ENCODE measurements at regions not wholly inside any gene's neighbourhood (a gene's known extent, or its start where the extent isn't known, plus 50 kb on each side); places are given as distances from the start of the nearest gene placed in this dataset.
A peak's percentile ranks its signal among the peaks of the same experiment; 100 is the strongest.

DNA sequence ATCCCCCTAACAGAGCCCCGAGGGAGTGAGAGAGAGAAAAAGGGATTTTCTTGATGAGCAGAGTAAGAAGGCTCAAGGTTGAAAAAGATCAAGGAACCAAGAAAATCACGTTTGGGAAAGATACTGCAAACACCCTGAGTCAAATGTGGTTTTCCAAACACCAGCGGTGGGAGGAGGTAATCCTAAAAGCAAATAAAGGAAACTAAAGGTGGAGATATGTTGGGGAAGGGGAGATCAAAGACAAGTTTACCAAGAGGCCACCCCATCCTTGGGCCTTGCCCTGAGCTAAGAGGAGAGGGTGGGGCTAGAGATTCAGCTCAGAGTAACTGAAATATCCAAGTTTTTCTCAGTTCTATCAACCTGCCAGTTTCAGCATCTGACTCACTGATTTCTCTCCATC is 332.3 kb downstream of the ETAA1 start:
- Mint-ChIP-seq H3K27me3 (ENCODE audit: insufficient read depth, low read depth, poor library complexity) (no peaks in the 10 kb centered on the region), H3K4me3 (no peak overlapping the region)
- no peaks in the 10 kb centered on the region for H3K27me3 ChIP-seq (ENCODE audit: insufficient read depth)

DNA sequence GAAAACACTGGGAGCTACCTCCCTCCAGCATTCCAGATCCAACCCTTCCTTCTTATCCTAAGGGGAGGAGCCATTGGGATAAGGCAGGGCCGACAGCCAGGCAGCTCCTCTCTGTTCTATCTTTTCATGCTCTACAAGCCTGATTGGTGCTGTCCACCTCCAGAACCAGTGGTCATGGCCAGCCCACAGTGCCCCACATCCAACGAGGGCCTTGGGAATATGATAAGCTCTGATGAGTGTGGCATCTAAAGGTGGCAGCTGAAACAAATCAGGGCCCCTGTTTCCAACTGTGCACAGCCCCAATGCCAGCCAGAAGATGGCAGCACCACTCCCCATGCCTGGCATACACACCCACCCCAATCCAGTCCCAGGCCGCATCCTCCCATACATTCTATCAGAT is 329.3 kb downstream of the C1D start:
- Histone ChIP-seq H3K36me3 (ENCODE audit: insufficient read depth) (no peaks in the 10 kb centered on the region), H3K4me1 (ENCODE audit: insufficient read depth) (no peaks in the 10 kb centered on the region), H3K79me2 (replicated peaks; ENCODE audit: insufficient read depth) (no peaks in the 10 kb centered on the region), H3K27me3 (ENCODE audit: insufficient read depth) (no peaks in the 10 kb centered on the region), H3K4me3 (no peak overlapping the region), H3F3A (replicated peaks; ENCODE audit: low read depth) (no peaks in the 10 kb centered on the region), H3K4me2 (no peak overlapping the region), H2AFZ (no peak overlapping the region; the same call in 1 of the 2 replicates), H3K27ac (ENCODE audit: low read depth) (no peak overlapping the region), H3K9me2 (ENCODE audit: insufficient read depth) (peaks cover 4% of the 10 kb centered on the region), H4K20me1 (replicated peaks; ENCODE audit: insufficient read depth) (no peaks in the 10 kb centered on the region)
- no peak overlapping the region for H3K27ac Mint-ChIP-seq
- H3K4me3 Mint-ChIP-seq, result no peak overlapping the region
- peak; percentile 99 for ATAC-seq
- H3K4me1 Mint-ChIP-seq, result no peaks in the 10 kb centered on the region; the same call in 2 of the 3 replicates
- peak; percentile 66 for DNase-seq (ENCODE audit: low spot score)
- H3K9me3 Mint-ChIP-seq, result peaks cover 2% of the 10 kb centered on the region; the same call in 1 of the 3 replicates
- TF ChIP-seq ZNF331 (CRISPR knock-in tag; IDR thresholded peaks at IDR 0.05; ENCODE audit: low read depth), result no peak
- TF ChIP-seq, protein P1, sequence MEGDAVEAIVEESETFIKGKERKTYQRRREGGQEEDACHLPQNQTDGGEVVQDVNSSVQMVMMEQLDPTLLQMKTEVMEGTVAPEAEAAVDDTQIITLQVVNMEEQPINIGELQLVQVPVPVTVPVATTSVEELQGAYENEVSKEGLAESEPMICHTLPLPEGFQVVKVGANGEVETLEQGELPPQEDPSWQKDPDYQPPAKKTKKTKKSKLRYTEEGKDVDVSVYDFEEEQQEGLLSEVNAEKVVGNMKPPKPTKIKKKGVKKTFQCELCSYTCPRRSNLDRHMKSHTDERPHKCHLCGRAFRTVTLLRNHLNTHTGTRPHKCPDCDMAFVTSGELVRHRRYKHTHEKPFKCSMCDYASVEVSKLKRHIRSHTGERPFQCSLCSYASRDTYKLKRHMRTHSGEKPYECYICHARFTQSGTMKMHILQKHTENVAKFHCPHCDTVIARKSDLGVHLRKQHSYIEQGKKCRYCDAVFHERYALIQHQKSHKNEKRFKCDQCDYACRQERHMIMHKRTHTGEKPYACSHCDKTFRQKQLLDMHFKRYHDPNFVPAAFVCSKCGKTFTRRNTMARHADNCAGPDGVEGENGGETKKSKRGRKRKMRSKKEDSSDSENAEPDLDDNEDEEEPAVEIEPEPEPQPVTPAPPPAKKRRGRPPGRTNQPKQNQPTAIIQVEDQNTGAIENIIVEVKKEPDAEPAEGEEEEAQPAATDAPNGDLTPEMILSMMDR (conservative IDR thresholded peaks at IDR 0.05; ENCODE audit: low read depth in 2 of 2), result peak; percentile 57 to 83
- no peaks in the 10 kb centered on the region for H3K36me3 Mint-ChIP-seq (ENCODE audit: low read depth)
- no peaks in the 10 kb centered on the region for H3K27me3 Mint-ChIP-seq (ENCODE audit: insufficient read depth, low read depth, poor library complexity)

More for the DNA sequence above, 332.3 kb downstream of the ETAA1 start:
- H3K79me2 ChIP-seq (replicated peaks; ENCODE audit: insufficient read depth), result no peaks in the 10 kb centered on the region
- H3K27ac ChIP-seq (ENCODE audit: low read depth), result no peak overlapping the region
- H3K4me1 Mint-ChIP-seq, result no peaks in the 10 kb centered on the region; the same call in 2 of the 3 replicates
- H3K9me3 Mint-ChIP-seq, result no peaks in the 10 kb centered on the region
- H3K4me3 ChIP-seq, result no peak overlapping the region
- no peak overlapping the region for H3K4me2 ChIP-seq
- no peak for TF ChIP-seq CREB1 (CRISPR knock-in tag; IDR thresholded peaks at IDR 0.05; ENCODE audit: low read depth)
- TF ChIP-seq EZH2 (IDR thresholded peaks at IDR 0.05; ENCODE audit: low read depth, unreplicated experiment), result no peak
- TF ChIP-seq, protein P1 (conservative IDR thresholded peaks at IDR 0.05; ENCODE audit: low read depth in 2 of 2), result no peak
- no peak for ATAC-seq
- H3K36me3 Mint-ChIP-seq (ENCODE audit: low read depth), result no peaks in the 10 kb centered on the region
- H3K9me2 ChIP-seq (ENCODE audit: insufficient read depth), result no peaks in the 10 kb centered on the region
- no peaks in the 10 kb centered on the region for H4K20me1 ChIP-seq (replicated peaks; ENCODE audit: insufficient read depth)
- H3K4me1 ChIP-seq (ENCODE audit: insufficient read depth), result no peaks in the 10 kb centered on the region
- H3F3A ChIP-seq (replicated peaks; ENCODE audit: low read depth), result no peaks in the 10 kb centered on the region
- no peaks in the 10 kb centered on the region for H3K36me3 ChIP-seq (ENCODE audit: insufficient read depth)
- no peak overlapping the region for H3K27ac Mint-ChIP-seq
- no peak for DNase-seq (ENCODE audit: low spot score)
- no peak overlapping the region for H2AFZ ChIP-seq

DNA sequence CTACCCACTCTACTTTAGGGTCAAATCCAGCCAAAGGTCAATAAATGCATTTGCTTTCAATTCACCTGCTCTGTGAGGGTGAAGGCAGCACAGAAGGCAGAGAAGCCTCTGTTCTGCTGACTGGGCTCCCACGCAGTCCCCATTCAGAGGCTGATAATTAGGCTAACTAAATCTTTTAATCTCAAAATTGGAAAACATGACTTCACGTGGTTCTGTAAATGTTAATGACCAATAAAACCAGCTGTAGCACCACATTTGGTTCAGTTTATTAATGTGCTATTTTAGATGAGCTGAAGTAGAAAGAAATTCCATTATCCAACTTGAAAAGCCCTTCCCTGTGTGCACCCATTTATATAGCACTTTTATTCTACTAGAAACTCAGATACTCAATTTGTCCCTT is 310.6 kb downstream of the C1D start:
- H3K79me2 ChIP-seq (replicated peaks; ENCODE audit: insufficient read depth), result no peaks in the 10 kb centered on the region
- no peaks in the 10 kb centered on the region for H3K9me2 ChIP-seq (ENCODE audit: insufficient read depth)
- no peaks in the 10 kb centered on the region for H3K36me3 Mint-ChIP-seq (ENCODE audit: low read depth)
- no peaks in the 10 kb centered on the region for H3K4me1 ChIP-seq (ENCODE audit: insufficient read depth)
- no peaks in the 10 kb centered on the region for H3F3A ChIP-seq (replicated peaks; ENCODE audit: low read depth)
- no peak overlapping the region for H2AFZ ChIP-seq
- no peaks in the 10 kb centered on the region for H3K36me3 ChIP-seq (ENCODE audit: insufficient read depth)
- no peak overlapping the region for H3K27ac ChIP-seq (ENCODE audit: low read depth)
- DNase-seq (ENCODE audit: low spot score), result no peak
- no peaks in the 10 kb centered on the region; the same call in 2 of the 3 replicates for H3K4me1 Mint-ChIP-seq
- no peaks in the 10 kb centered on the region for H3K27me3 Mint-ChIP-seq (ENCODE audit: insufficient read depth, low read depth, poor library complexity)
- H3K4me3 ChIP-seq, result no peak overlapping the region
- H3K9me3 Mint-ChIP-seq, result no peaks in the 10 kb centered on the region
- H3K4me2 ChIP-seq, result no peak overlapping the region
- no peak for ATAC-seq
- H4K20me1 ChIP-seq (replicated peaks; ENCODE audit: insufficient read depth), result no peaks in the 10 kb centered on the region
- no peak overlapping the region for H3K27ac Mint-ChIP-seq
- H3K4me3 Mint-ChIP-seq, result no peak overlapping the region
- H3K27me3 ChIP-seq (ENCODE audit: insufficient read depth), result no peaks in the 10 kb centered on the region
- no peak for TF ChIP-seq ZNF114 (CRISPR knock-in tag; IDR thresholded peaks at IDR 0.05)
- TF ChIP-seq EZH2 (IDR thresholded peaks at IDR 0.05; ENCODE audit: low read depth, unreplicated experiment), result no peak
- no peak for TF ChIP-seq JUNB (IDR thresholded peaks at IDR 0.05; ENCODE audit: unreplicated experiment)
- no peak for TF ChIP-seq STAT1 (IDR thresholded peaks at IDR 0.05; ENCODE audit: unreplicated experiment)
- TF ChIP-seq EZH2phosphoT487 (IDR thresholded peaks at IDR 0.05; ENCODE audit: unreplicated experiment), result no peak
- no peak for TF ChIP-seq ZNF331 (CRISPR knock-in tag; IDR thresholded peaks at IDR 0.05; ENCODE audit: low read depth)
- TF ChIP-seq, protein P2, sequence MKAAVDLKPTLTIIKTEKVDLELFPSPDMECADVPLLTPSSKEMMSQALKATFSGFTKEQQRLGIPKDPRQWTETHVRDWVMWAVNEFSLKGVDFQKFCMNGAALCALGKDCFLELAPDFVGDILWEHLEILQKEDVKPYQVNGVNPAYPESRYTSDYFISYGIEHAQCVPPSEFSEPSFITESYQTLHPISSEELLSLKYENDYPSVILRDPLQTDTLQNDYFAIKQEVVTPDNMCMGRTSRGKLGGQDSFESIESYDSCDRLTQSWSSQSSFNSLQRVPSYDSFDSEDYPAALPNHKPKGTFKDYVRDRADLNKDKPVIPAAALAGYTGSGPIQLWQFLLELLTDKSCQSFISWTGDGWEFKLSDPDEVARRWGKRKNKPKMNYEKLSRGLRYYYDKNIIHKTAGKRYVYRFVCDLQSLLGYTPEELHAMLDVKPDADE (IDR thresholded peaks at IDR 0.05), result no peak
- TF ChIP-seq CREB1 (CRISPR knock-in tag; IDR thresholded peaks at IDR 0.05; ENCODE audit: low read depth), result no peak
- TF ChIP-seq, protein P3, sequence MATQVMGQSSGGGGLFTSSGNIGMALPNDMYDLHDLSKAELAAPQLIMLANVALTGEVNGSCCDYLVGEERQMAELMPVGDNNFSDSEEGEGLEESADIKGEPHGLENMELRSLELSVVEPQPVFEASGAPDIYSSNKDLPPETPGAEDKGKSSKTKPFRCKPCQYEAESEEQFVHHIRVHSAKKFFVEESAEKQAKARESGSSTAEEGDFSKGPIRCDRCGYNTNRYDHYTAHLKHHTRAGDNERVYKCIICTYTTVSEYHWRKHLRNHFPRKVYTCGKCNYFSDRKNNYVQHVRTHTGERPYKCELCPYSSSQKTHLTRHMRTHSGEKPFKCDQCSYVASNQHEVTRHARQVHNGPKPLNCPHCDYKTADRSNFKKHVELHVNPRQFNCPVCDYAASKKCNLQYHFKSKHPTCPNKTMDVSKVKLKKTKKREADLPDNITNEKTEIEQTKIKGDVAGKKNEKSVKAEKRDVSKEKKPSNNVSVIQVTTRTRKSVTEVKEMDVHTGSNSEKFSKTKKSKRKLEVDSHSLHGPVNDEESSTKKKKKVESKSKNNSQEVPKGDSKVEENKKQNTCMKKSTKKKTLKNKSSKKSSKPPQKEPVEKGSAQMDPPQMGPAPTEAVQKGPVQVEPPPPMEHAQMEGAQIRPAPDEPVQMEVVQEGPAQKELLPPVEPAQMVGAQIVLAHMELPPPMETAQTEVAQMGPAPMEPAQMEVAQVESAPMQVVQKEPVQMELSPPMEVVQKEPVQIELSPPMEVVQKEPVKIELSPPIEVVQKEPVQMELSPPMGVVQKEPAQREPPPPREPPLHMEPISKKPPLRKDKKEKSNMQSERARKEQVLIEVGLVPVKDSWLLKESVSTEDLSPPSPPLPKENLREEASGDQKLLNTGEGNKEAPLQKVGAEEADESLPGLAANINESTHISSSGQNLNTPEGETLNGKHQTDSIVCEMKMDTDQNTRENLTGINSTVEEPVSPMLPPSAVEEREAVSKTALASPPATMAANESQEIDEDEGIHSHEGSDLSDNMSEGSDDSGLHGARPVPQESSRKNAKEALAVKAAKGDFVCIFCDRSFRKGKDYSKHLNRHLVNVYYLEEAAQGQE (IDR thresholded peaks at IDR 0.05; ENCODE audit: unreplicated experiment), result no peak
- TF ChIP-seq POLR2AphosphoS5 (IDR thresholded peaks at IDR 0.05; ENCODE audit: low read depth), result no peak
